Hematopoietic multipotent progenitor cell treated with erythropoietin and hydrocortisone succinate and interleukin-3 and kit ligand, for 15 days (in vitro differentiated cells): ENCODE measurements at regions not wholly inside any gene's neighbourhood (a gene's known extent, or its start where the extent isn't known, plus 50 kb on each side); places are given as distances from the start of the nearest gene placed in this dataset.
"Not testable (repeated sequence)": the region's sequence is repeated elsewhere in the genome, so short reads cannot be mapped to it uniquely, and the experiment has no call there.

Source experiments
- DNase-seq: peaks from one replicate; pipeline ENCODE4 v3.0.0-alpha.2; 2015; ENCODE audit warnings: low spot score

DNA sequence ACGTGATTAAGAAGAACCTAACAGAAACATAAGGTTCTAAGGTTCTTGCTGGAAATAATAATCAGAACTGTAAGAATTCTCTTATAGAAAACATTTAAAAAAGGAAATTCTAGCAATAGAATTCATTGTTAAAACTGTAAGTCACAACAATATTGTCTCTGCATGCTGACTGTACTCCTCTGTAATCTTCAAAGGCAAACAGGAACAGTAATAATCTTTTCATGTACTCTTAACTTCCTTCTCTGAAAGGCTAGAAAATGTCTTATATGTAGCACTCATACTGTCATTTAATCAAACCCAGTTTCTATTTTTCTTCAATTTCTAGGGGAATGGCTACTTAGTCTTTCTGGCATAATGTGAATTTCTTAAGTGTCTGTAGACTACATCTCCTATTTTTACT is 103.5 kb upstream of the AGAP9 start:
- DNase-seq, result not testable (repeated sequence)

DNA sequence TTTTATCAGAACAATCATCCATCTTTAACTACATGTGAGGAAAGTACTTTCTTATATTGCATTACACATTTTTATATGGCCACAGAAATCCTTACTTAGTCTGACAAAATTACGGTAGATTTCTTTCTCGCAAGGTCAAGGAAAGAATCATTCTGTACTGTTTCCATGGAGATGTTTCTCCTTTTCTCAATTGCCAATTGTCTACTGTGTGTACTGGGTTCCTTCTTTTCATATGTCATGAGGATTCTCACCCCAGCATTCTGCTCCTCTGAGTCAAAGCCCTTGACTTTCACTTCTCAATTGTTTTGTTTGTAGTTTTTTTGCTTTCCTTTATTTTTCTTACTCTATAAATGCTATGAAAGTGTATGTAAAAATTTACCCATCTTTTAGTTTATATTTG is 99.3 kb upstream of the AGAP9 start:
- not testable (repeated sequence) for DNase-seq

DNA sequence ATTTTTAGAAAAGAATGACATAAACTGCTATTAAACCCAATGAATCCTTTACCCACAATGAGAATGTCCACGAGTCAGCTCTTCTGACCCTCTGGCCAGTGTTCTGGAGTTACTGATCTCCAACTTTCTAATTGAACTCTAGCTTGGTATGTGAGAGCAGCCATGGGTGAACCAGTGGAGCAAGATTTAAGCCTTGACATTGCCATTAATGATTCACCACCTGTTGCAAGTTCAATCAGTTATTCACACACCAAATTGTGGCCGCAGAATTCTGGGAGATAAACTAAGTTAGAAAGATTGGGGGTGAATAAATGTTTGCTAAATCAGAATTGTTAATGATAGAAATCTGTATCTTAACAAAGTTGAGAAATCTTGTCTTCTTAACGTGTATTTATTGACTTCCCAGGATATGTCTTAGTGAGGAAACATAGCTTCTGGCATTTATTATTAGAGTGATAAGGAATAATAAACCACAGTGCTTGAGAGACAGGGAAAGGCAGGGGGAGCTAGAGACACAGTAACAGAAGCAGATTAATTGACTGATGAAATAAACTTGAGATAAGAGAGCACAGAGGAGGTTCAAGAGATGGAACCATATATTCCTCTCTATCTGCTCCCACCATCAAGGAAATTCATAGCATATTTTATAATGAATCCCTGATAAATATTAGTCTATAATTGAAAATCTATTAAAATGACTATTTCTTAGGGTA is 96.0 kb upstream of the AGAP9 start:
- not testable (repeated sequence) for DNase-seq

DNA sequence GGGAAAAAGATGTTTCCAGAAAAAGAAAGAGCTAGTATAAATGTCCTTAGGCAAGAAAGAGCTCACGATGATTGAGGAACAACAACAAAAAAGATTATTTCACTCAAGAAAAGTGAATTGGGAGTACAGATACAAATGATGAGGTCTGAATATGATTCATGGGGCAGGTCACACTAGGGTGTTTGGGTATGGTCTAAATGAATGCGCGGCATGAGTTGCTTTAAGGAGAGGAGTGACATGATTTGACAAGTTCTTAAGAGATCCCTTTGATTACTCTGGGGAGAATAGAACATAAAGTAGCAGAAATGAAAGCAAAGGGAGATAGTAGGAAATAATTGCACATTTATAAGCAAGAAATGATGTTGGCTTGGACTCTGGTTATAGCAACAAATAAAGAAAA is 85.9 kb upstream of the AGAP9 start:
- DNase-seq, result not testable (repeated sequence)

DNA sequence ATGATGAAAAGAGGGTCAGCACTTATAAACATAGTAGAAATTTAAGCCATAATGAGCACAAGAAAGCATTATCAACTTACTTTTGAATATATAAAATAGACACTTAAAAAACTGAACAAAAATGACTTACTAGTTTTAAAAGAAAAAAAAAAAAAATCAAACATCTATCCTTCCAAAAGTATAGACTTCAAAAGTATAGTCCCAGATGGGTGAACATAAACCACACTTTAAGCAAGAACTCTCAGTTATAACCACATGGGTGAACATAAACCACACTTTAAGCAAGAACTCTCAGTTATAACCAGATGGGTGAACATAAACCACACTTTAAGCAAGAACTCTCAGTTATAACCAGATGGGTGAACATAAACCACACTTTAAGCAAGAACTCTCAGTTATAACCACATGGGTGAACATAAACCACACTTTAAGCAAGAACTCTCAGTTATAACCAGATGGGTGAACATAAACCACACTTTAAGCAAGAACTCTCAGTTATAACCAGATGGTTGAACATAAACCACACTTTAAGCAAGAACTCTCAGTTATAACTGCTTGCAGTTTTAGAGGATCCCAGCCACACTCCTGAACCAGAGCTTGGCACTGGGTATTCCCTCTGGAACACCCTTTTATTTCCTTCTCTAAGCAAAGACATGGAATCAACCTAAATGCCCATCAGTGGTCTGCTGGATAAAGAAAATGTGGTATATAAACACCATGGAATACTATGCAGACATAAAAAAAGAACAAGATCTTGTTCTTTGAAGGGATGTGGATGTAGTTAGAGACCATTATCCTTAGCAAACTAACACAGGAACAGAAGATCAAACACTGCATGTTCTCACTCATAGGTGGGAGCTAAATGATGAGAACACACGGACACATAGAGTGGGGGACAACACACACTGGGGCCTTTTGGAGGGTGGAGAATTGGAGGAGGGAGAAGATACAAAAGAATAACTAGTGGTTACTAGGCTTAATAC is 82.6 kb upstream of the AGAP9 start:
- not testable (repeated sequence) for DNase-seq

DNA sequence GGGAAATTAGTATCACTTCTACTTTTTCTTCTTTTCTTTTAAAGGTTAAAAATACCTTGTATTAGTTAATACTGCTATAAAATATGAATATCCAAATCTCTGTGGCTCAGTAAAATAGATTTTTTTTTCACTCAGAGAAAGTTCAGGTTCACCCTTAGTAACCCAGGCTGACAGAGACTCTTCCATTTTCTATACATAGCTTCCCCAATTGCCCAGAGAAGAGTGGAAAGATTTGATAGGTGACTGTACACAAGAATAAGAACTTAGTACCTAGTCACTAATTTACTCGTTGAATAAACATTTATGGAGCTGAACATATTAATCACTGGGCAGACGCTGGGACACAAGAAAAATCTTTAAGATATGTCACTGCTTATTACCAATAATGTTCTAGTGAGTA is 77.2 kb upstream of the AGAP9 start:
- not testable (repeated sequence) for DNase-seq

DNA sequence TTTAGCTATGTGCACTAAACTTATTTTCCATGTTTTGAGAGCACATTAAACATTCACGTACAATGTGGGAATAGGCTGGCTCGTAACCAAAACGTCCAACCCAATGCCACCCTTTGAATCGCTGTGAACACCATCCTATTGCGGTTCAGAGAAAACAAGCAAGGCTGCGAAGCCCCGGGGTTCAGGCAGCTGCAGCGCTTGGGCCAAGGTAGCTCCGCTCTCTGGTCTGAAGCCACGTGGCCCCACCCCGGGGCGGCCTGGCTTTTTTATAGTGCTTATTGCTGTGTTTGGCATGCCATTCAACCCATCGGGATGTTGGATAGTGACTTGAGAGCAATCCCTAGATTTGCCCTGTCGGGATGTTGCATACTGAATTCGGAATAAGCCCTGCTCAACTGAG is 76.7 kb upstream of the AGAP9 start:
- DNase-seq, result not testable (repeated sequence)

DNA sequence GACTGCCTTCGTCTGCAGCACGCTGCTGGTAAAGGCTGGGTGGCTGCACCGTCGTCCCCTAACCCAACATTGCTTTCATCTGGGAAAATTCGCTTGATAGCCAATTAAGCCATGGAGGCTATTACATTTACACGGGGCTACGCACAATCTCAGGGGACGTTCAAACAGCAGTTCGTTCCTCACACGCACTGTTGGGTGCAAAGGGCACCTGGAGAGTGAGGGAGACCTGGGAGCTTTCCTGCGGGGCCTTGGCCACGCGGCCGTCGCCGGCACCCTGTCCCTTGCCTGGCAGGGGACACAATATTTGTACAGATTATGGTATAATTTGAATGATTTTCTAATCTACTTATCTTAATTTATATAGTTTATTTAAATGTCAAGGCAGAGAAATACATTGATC is 76.2 kb upstream of the AGAP9 start:
- not testable (repeated sequence) for DNase-seq

DNA sequence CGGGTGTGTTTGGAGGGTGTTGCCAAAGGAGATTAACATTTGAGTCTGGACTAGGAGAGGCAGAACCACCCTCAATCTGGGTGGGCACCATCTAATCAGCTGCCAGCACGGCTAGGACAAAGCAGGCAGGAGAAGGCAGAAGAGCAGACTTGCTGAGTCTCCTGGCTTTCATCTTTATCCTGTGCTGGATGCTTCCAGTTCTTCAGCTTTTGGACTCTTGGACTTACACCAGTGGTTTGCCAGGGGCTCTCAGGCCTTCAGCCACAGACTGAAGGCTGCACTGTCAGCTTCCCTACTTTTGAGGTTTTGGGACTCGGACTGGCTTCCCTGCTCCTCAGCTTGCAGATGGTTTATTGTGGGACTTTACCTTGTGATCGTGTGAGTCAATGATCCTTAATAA is 70.4 kb upstream of the AGAP9 start:
- DNase-seq, result not testable (repeated sequence)

DNA sequence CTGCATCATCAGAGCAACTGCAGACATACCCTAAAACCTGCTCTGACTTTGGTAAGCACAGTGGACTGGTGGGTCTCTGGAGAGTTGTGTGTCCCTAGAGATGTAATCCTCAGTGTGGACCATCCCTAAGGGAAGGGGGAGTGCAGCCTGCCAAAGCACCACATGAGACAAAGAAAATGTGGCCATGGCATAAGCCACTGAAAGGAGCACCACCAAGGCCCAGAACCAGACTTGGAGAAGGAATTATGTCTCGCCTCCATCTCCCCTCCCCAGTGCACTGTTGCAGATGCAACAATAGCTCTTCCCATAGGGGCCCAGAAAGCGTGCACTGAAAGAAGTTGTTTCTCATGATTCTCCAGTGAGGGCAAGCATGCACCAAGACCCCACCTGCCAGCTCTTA is 69.7 kb upstream of the AGAP9 start:
- not testable (repeated sequence) for DNase-seq

DNA sequence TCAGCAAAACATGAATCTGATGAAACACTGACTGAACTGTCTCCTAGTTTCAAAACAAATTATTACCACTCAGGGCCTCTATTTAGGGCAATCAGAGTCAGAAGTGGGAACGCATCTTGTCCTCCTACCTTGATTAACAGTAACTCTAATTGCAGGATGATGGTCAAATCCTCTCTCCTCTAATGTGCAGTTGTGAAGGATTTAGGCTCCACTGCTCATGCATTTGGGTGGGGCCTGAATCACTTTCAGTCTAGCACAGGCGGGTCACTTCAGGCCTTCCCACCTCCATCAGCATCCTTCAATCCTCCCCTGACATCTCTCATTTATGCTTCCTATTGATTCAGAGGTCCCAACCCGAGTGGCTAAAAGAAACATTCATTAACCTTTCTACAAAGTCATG is 67.5 kb upstream of the AGAP9 start:
- DNase-seq, result not testable (repeated sequence)

DNA sequence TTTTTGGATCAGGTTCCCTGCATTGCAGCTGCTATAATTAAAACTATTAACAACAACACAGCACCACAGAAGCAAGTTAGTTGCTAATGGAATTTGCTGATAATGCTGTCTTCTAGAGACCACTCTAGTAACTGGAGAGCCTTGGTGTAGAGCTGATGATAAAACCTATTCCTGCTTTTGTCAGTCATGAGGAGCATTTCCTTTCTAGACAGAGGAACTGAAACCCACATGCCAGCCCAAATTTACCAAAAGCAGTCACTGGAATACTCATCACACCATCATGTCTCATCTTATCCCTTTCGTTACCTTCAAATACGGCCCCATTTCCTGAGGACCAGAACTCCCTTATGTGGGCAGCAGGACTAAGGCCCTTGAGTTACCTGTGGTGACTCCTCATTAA is 67.1 kb upstream of the AGAP9 start:
- DNase-seq, result not testable (repeated sequence)

DNA sequence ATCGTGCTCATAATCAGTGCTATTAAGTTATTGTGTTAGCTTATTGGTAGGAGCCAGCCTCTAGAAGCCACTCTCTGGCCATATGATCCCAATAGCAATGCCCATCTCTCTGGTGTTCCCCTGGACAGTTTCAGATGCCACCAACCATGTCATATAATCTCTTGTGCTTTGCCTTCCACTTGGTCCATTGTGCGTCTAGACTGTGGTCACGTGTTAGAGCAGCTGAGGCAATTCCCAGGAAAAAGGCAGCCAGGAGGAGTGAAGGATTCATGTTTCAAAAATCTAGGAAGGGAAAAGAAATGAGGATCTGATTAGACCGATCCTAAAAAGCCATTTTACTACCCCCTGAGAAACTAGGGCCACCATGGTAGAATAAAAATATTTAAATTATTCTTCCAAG is 58.6 kb upstream of the AGAP9 start:
- not testable (repeated sequence) for DNase-seq

DNA sequence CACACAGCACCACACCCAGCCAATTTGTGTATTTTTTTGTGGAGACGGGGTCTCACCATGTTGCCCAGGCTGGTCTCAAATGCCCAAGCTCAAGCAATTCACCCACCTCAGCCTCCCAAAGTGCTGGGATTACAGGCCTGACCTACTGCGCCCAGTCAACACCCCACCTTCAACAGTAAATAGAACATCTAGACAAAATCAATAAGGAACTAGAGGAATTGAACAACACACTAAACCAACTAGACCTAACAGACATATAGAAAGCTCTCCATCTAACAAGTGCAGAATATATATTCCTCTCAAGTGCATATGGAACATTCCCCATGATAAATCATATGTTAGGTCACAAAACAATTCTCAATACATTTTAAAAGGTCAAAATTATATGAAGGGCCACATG is 56.6 kb upstream of the AGAP9 start:
- DNase-seq, result not testable (repeated sequence)

DNA sequence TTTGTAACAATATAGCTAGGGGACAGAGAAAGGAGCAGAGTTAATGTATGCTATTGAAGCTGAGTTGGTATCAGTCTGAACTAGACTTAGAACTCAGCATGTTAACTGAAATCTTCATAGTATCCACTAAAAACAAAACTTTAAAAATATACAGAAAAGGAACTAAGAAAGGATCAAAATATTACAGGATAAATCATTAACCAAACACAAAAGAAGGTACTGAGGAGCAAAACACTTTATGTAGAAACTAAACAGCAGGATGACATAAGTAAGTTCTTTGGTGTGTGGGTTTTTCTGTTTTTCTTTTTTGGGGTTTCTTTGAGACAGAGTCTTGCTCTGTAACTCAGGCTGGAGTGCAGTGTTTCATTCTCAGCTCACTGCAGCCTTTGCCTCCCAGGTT is 55.1 kb upstream of the AGAP9 start:
- not testable (repeated sequence) for DNase-seq
